ENCODE measurements at regions not wholly inside any gene's neighbourhood (a gene's known extent, or its start where the extent isn't known, plus 50 kb on each side); places are given as distances from the start of the nearest gene placed in this dataset.

- H3K4me3 ChIP-seq: no peak overlapping the region
- DNase-seq (ENCODE audit: extremely low spot score in 2 of 2): no peak
- intact Hi-C loops (cut with DNase I): no loop called here
- no peaks in the 10 kb centered on the region for H3K9me3 ChIP-seq
- TF ChIP-seq POLR2A (IDR thresholded peaks at IDR 0.05) (no peak), POLR2AphosphoS5 (IDR thresholded peaks at IDR 0.05; ENCODE audit: insufficient read depth in 1 of 2, low read depth in 1 of 2) (no peak)
- TF ChIP-seq, protein P1, sequence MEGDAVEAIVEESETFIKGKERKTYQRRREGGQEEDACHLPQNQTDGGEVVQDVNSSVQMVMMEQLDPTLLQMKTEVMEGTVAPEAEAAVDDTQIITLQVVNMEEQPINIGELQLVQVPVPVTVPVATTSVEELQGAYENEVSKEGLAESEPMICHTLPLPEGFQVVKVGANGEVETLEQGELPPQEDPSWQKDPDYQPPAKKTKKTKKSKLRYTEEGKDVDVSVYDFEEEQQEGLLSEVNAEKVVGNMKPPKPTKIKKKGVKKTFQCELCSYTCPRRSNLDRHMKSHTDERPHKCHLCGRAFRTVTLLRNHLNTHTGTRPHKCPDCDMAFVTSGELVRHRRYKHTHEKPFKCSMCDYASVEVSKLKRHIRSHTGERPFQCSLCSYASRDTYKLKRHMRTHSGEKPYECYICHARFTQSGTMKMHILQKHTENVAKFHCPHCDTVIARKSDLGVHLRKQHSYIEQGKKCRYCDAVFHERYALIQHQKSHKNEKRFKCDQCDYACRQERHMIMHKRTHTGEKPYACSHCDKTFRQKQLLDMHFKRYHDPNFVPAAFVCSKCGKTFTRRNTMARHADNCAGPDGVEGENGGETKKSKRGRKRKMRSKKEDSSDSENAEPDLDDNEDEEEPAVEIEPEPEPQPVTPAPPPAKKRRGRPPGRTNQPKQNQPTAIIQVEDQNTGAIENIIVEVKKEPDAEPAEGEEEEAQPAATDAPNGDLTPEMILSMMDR (IDR thresholded peaks at IDR 0.05): no peak
- H3K27ac ChIP-seq: no peak overlapping the region
- no peaks in the 10 kb centered on the region for H3K36me3 ChIP-seq
- H3K4me1 ChIP-seq: peaks cover 55% of the 10 kb centered on the region
- H3K27me3 ChIP-seq: no peaks in the 10 kb centered on the region
Observed at GRCh38 chr18:10241579-10241978, 212.9 kb upstream of the APCDD1 start.

GRCh38 chr18:10242936-10243680 lies 211.3 kb upstream of the APCDD1 start:
- intact Hi-C loops (cut with DNase I): no loop called here
- H3K27me3 ChIP-seq: no peaks in the 10 kb centered on the region

GRCh38 chr18:10244341-10244740 lies 210.1 kb upstream of the APCDD1 start:
- Histone ChIP-seq H3K4me3 (no peak overlapping the region), H3K36me3 (no peaks in the 10 kb centered on the region), H3K27ac (no peak overlapping the region), H3K9me3 (no peaks in the 10 kb centered on the region), H3K27me3 (no peaks in the 10 kb centered on the region), H3K4me1 (peaks cover 61% of the 10 kb centered on the region)
- TF ChIP-seq, protein P1 (IDR thresholded peaks at IDR 0.05): no peak
- TF ChIP-seq POLR2AphosphoS5 (IDR thresholded peaks at IDR 0.05; ENCODE audit: insufficient read depth in 1 of 2, low read depth in 1 of 2): no peak
- TF ChIP-seq POLR2A (IDR thresholded peaks at IDR 0.05): no peak
- DNase-seq (ENCODE audit: extremely low spot score in 2 of 2): no peak
- intact Hi-C loops (cut with DNase I): no loop called here

More at GRCh38 chr18:10242936-10243680, 211.3 kb upstream of the APCDD1 start:
- H3K4me1 ChIP-seq: peaks cover 66% of the 10 kb centered on the region
- H3K36me3 ChIP-seq: no peaks in the 10 kb centered on the region
- no peak overlapping the region for H3K4me3 ChIP-seq
- TF ChIP-seq POLR2AphosphoS5 (IDR thresholded peaks at IDR 0.05; ENCODE audit: insufficient read depth in 1 of 2, low read depth in 1 of 2) (no peak), POLR2A (IDR thresholded peaks at IDR 0.05) (no peak)
- TF ChIP-seq, protein P1 (IDR thresholded peaks at IDR 0.05): no peak
- H3K27ac ChIP-seq: no peak overlapping the region
- no peak for DNase-seq (ENCODE audit: extremely low spot score in 2 of 2)
- no peaks in the 10 kb centered on the region for H3K9me3 ChIP-seq

DNA sequence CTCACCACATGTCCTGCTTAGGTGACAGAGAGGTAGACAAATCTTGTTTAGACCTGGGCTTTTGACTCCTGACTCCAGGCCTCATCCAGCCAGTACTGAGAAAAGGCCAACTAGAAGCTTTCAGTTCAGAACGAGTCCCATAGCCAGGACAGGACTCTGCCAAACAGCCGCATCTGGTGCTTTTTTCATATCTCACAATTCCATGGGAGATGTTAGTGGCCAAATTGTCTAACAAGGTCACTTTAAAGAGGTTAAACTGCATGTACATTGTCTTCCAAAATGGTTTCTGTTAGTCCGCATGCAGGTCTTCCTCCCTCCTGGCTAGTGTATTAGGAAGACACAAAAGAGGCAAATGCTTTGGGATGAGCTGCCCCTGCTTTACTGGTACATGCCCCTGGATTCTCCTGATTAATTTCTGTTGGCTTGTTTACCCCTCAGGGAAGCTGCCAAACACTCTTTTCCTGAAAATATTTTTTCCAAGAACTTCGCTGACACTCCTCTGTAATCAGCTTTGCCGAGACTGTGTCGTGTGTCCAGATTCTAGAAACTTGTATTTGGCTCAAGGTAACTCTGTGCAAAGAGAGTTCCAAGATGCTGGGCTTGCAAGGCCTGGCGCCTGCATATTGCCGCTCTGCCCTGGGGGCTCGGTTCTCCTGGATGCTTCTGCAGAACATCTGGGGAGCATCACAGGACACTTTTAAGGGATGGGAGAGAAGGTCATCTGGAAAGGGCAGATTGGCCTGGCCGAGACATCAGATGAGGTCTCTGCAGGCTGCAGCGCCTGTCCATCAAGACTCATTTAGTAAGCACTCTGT lies 209.2 kb upstream of the APCDD1 start:
- DNase-seq (ENCODE audit: extremely low spot score in 2 of 2): no peak
- intact Hi-C loops (cut with DNase I): no loop called here
- Histone ChIP-seq H3K4me1 (peaks cover 52% of the 10 kb centered on the region), H3K4me3 (no peak overlapping the region), H3K27me3 (no peaks in the 10 kb centered on the region), H3K9me3 (no peaks in the 10 kb centered on the region), H3K27ac (peak overlapping the region; percentile 44), H3K36me3 (no peaks in the 10 kb centered on the region)
- TF ChIP-seq, protein P1 (IDR thresholded peaks at IDR 0.05): no peak
- TF ChIP-seq POLR2A (IDR thresholded peaks at IDR 0.05): no peak
- peak in 1 of 2 donors; percentile 47 for TF ChIP-seq POLR2AphosphoS5 (IDR thresholded peaks at IDR 0.05; ENCODE audit: insufficient read depth in 1 of 2, low read depth in 1 of 2)

GRCh38 chr18:10245846-10246175 lies 208.6 kb upstream of the APCDD1 start:
- intact Hi-C loops (cut with DNase I): no loop called here
- H3K36me3 ChIP-seq: no peaks in the 10 kb centered on the region
- TF ChIP-seq, protein P1 (IDR thresholded peaks at IDR 0.05): no peak
- TF ChIP-seq POLR2A (IDR thresholded peaks at IDR 0.05): no peak
- no peak for TF ChIP-seq POLR2AphosphoS5 (IDR thresholded peaks at IDR 0.05; ENCODE audit: insufficient read depth in 1 of 2, low read depth in 1 of 2)
- DNase-seq (ENCODE audit: extremely low spot score in 2 of 2): no peak
- H3K27me3 ChIP-seq: no peaks in the 10 kb centered on the region
- H3K4me1 ChIP-seq: peaks cover 46% of the 10 kb centered on the region
- H3K9me3 ChIP-seq: no peaks in the 10 kb centered on the region
- H3K4me3 ChIP-seq: no peak overlapping the region
- H3K27ac ChIP-seq: peak overlapping the region; percentile 44
